Head of caudate nucleus (tissue), 42 donors: ENCODE measurements at regions not wholly inside any gene's neighbourhood (a gene's known extent, or its start where the extent isn't known, plus 50 kb on each side); places are given as distances from the start of the nearest gene placed in this dataset.

Source experiments
- DNase-seq, 42 donors: peaks; one replicate each; pipeline versions ENCODE4 v3.0.0 to v3.0.0-alpha.2; 2020 to 2021; ENCODE audit warnings: mixed read lengths in 7 of 42
- intact Hi-C: fragments of 100-400 bp; cut with DNase I; formaldehyde crosslinking; loops from one replicate; pipeline ENCODE4 v1.15.0; 2022

- intact Hi-C loops = no loop called here
- no peak for DNase-seq
Observed at GRCh38 chr1:106677721-106678120, 378.8 kb upstream of the PRMT6 start.

DNA sequence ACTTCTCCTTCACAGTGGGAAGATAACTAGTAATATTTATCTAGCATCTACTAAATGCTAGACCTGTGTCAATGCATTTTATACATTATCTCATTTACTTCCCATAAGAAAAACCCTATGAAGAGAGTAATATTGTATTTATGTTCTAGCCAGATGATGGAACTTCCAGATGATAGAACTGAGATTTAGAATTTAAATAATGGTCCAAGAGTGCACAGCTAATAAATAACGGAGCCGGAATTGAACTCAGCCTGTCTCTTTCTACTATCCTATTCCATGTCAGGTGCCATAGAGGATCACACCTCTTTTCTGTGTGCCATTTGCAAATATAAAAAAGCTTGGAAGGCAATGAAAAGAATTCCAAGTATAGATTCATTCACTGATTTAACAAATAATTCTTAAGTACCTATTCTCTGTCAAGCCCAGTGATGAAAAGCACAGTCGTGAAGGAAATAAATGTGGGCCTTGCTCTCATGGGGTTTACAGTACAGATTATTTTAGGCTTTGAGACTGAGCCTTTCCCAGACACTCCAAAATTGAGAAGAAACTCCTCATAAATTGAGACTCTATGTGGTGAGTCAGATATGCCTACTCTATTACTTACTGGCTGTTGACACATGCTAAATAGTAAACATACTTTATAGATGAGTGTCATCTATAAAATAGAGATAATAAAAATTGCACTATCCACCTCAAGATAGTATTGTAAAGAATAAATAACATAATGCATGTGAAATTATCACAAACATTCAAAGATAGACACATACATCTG is 378.0 kb upstream of the PRMT6 start:
- intact Hi-C loops = no loop called here
- no peak for DNase-seq

DNA sequence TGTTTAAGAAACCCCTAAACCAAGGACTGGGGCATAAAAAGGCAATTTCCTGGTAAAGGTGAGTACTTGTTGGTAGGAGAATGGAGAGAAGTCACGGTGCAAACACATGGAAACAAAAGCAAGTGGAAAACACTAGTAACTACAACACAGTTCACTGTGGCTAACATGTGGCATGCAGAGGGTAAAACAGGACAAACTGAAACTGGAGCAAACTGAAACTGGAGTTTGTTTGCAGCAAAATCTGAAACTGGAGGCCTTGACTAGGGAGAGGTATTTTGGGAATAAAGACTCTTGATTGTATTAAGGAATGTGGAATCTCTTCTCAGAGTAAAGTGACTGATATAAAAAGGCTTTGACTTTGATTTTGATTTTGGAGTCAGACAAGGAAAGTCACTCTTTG is 376.3 kb upstream of the PRMT6 start:
- intact Hi-C loops = no loop called here
- DNase-seq = no peak

GRCh38 chr1:106680776-106681344 is 375.6 kb upstream of the PRMT6 start:
- intact Hi-C loops = no loop called here
- DNase-seq = no peak

DNA sequence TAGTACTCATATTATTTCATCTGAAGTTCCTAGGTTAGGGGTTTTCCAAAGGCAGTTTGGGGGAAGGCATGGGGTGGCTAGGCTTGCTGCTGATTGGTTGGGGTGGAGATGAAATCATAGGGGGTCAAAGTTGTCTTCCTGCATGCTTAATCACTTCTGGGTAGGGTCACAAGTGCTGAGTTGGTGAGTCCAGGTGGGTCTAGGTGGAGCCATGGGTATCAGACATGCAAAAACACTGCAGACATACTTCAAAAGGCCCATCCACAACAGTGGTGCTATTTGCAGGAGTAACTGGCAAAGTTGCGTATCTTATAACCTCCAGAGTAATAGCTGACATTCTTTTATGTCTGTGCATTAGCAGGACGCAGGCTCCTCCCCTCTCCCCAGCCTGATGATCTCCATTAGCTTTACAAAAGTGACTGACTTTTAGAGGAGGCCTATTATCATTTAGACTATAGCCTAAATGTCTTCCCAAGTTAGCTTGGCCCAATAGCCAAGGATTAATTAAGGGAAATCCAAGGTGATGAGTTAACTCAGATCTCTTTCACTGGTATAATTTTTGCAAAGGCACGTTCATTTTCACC is 374.4 kb upstream of the PRMT6 start:
- intact Hi-C loops = no loop called here
- no peak for DNase-seq

DNA sequence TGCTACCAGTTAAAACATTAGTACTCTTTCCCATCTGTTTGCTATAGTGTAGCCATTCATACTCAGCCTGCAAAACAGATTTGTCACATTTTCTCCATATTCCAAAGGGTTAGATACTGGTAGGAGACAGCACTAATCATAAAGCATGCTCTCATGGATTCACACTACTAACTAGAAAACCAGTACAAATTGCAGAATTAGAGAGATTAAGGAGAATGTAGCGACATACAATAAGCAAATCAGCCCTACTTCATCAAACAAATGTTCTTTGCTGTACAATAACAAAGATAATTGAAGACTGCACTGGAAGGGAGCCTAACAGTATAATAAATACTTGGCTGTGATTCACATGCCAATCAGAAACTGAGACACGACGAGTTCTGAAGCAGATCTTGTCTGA is 368.0 kb upstream of the PRMT6 start:
- no peak for DNase-seq
- intact Hi-C loops = no loop called here

GRCh38 chr1:106698660-106699059 is 357.8 kb upstream of the PRMT6 start:
- no peak for DNase-seq
- intact Hi-C loops = no loop called here

DNA sequence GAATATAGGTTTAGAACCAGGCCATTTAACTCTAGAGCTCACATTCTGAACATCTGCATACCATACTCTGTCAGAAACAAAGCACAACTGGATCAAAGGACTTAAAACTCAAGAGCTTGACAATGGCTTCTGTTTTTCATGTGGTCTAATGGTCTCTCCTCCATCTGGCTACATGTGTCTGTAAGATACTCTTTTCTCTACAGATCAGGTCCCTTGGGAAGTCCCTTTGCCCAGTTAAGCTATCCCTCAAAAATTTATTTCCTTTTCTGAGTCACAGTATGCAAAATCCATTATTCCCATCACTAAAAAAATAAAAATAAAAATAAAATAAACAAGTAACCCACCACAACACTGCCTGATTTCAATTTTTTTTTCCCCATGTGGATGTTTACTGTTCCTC is 357.0 kb upstream of the PRMT6 start:
- no peak for DNase-seq
- intact Hi-C loops = no loop called here

GRCh38 chr1:106700211-106700610 is 356.3 kb upstream of the PRMT6 start:
- intact Hi-C loops = no loop called here
- DNase-seq = no peak

- intact Hi-C loops = no loop called here
- no peak for DNase-seq
Observed at GRCh38 chr1:106705971-106706370, 350.5 kb upstream of the PRMT6 start.

DNA sequence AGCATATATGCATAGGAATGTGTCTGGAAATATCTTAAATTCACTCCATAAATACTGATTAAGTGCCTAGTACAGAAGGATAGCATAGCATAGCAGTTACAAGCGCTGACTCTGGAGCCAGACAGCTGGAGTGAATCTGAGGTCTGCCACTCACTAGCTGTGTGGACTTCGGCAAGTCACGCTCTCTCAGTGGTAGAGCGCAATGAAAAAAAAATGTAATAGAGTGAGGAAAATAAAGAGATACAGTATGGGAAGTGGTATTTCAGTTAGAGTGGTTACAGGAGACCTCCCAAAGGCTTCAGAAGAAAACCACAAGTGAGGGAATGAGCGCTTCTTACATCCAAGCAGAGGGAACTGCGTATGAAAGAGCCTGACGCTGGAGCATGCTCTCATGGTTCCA is 338.9 kb upstream of the PRMT6 start:
- DNase-seq = no peak
- intact Hi-C loops = no loop called here

- DNase-seq = no peak
- intact Hi-C loops = no loop called here
Observed at GRCh38 chr1:106721790-106722189, 334.7 kb upstream of the PRMT6 start.

GRCh38 chr1:106722466-106722865 is 334.0 kb upstream of the PRMT6 start:
- no peak for DNase-seq
- intact Hi-C loops = no loop called here

DNA sequence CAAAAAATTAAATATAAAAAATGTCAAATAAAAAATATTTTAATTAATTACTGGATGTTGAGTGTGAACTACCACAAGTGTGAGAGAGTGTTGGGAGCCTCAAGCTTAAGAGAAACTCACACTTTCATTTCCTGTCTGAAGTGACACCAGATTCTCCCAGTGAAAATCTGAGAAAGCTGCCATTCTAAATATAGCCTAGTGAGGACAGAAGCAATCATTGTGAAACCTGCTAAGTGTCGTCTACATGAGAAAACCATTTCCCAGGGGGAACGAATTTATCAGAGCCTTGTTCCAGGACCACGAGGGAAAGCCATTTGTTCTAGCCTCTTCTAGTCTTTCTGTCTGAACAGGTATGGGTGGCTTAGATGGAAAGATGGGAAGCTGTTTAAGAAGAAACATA is 329.3 kb upstream of the PRMT6 start:
- DNase-seq = no peak

GRCh38 chr1:106746448-106747085 is 309.9 kb upstream of the PRMT6 start:
- no peak for DNase-seq
- intact Hi-C loops = no loop called here

More for the DNA sequence above, 329.3 kb upstream of the PRMT6 start:
- intact Hi-C loops = no loop called here

DNA sequence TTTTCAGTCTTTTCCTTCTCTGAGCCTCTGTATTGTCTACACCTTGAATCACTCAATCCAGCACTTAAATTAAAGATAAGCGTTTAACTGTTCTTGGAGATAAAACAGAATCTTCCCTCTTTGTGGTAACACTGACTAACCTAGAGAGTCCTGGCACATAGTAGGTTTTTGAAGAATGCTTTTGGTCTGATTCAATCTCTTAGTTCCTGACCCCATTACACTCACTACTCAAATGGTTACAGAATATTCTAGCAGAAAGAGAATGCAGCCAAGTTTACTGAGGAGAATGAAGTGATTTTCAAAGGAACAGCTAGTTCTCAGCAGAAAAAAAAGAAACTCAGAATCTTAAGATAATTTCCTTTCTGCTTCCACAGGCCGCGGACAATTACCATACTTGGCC is 309.2 kb upstream of the PRMT6 start:
- intact Hi-C loops = no loop called here
- DNase-seq = no peak

- intact Hi-C loops = no loop called here
- no peak for DNase-seq
Observed at GRCh38 chr1:106747791-106748190, 308.7 kb upstream of the PRMT6 start.

GRCh38 chr1:106748606-106749005 is 307.9 kb upstream of the PRMT6 start:
- DNase-seq = no peak
- intact Hi-C loops = no loop called here

DNA sequence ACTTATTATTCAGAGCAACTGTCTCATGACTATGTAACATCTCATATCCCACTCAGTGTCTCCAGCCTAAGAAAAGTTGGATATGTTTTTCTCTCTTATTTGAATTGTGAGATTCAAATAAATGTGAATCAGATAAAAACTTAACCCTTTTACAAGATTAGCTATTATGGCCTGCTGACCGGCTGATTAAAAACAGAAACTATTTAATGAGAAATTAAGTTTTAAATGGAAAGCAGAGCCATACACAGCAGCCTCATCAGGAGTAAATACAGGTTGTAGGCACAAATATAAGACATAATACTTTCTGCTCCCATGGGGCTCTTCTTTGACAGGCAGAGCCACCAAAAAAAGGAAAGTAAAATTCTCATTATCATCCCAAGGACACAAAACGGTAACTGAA is 307.0 kb upstream of the PRMT6 start:
- DNase-seq = no peak
- intact Hi-C loops = no loop called here

DNA sequence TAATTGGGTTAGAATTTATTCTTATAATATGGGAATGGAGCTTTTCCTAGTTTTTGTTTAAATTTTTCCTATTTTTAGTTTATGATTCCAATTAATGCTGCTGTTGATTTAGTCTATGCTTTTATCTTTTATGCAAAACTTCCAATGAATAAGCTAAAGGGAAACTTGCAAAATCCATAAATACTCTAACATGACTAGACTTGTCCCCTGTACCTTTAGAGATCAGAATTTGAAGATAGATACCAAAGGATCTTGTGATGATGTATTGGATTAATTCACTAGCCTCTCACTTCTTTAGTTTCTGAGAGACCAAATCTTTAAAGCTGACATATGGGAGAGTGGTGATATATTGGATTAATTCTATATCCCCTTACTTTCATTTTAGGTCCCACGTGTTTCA is 306.6 kb upstream of the PRMT6 start:
- intact Hi-C loops = no loop called here
- no peak for DNase-seq

- intact Hi-C loops = no loop called here
- no peak for DNase-seq
Observed at GRCh38 chr1:106751002-106751401, 305.5 kb upstream of the PRMT6 start.
